GM18909 (cell line): ENCODE measurements at regions not wholly inside any gene's neighbourhood (a gene's known extent, or its start where the extent isn't known, plus 50 kb on each side); places are given as distances from the start of the nearest gene placed in this dataset.
"Not testable (repeated sequence)": the region's sequence is repeated elsewhere in the genome, so short reads cannot be mapped to it uniquely, and the experiment has no call there.

Source experiments
- ATAC-seq: cut with Tn5 transposase; IDR thresholded peaks from one replicate; pipeline ENCODE4 v1.9.1; 2021; ENCODE audit warnings: mild to moderate bottlenecking; ENCODE audit not compliant: unreplicated experiment, poor library complexity

DNA sequence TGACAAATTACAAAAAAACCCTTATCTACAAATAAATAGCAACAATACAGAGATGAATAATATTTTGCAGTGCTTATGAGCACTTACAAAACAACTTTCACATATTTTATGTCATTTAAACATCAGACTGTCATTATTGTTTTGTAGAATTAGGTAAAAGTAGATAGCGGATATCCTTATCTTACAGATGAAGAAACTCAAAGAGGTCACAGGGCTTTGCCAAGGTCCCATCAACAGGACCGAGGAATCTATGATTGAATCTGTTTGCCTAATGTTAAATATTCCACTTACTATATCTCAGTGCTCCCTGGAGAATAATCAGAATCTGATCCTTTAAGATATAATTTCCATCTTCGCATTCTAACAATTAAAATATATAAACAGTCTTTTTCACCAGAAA lies 119.0 kb downstream of the GASK1B start:
- no peak for ATAC-seq

DNA sequence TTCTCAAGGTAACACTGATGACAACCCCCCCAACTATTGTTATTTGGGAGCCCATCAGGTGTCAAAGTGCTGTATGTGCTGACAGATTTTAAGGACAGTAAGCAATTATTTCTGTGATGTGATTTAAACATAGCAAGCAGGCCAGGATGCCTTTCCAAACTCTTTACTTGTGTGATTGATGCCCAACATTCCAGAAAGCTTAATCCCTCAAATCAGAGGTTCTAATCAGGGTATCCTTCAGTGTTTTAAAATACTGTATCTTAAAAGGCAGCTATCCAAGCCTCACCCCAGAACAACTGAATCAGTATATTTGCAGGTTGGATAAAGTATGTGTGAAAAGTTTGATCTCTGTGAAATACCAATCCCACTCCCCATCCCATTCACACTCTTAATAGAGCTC lies 119.7 kb downstream of the GASK1B start:
- no peak for ATAC-seq

DNA sequence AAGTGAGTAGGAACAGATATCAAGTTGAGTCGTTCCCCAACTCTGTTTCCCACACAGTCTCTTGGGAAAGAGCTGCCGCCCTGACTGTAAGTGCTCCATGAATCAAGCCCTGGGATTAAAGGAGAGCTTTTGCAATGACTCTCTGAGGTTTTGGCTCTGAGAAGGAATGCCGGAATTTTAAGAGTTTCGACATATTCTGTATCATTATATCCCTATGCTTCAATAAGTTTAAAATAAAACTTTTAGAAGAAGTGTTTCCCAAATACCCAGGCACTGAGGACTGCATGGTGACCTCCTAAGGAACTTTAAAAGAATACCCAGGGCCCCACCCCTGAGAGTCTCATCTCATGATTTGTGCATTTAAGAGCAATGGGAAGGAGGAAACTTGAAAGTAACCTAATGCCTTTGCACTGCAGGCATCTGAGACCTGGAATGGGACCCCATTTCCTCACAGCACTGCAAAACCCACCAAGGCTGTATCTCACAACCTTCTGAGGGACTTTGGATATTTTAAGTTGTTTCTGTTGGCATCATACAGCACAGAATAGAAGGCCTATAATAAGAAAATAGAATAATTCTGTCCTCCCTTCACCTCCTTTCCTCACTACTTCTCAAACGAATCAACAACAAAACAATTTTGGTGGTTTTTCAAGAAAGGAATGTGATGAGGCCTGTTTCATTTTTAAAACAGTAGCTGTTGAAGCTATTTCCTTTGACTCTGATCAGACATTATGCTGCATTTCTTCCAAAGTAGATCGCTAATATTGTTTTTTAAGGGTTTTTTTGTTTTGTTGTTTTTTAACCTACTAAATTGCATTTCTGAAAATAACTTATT lies 121.2 kb downstream of the GASK1B start:
- no peak for ATAC-seq

- no peak for ATAC-seq
Measured at GRCh38 chr4:158050942-158051341, 121.9 kb downstream of the GASK1B start.

DNA sequence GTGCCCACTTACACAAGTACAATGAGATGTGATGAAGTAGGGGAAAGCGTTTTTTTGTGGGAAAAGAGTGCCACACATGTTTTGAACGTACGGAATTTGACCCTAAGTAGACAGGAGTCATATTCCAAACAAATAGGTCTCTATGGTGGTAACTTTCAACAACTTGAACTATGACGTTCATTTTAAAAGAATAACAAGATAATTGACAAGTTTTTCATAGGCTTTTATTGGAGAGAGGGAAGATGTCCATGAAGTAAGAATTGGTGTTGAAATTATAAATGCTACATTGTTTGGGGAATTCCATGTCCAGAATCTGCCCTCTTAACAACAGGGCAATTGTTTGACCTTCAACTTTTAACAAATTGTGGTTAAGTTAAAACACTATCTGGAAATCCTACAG lies 126.5 kb downstream of the GASK1B start:
- ATAC-seq = no peak

DNA sequence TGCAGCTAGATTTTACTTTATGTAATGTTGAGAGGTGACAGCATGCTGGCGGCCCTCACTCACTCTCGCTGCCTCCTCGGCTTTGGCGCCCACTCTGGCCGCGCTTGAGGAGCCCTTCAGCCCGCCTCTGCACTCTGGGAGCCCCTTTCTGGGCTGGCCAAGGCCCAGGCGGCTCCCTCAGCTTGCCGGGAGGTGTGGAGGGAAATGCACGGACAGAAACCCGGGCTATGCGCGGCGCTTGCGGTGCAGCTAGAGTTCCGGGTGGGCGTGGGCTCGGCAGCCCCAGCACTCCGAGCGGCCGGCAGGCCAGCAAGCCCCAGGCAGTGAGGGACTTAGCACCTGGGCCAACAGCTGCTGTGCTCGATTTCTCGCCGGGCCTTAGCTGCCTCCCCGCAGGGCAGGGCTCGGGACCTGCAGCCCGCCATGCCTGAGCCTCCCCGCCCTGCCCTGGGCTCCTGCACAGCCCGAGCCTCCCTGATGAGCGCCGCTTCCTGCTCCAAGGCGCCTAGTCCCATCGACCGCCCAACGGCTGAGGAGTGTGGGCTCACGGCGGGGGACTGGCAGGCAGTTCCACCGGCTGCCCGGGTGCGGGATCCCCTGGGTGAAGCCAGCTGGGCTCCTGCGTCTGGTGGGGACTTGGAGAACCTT lies 128.7 kb downstream of the GASK1B start:
- no peak for ATAC-seq

- no peak for ATAC-seq
Measured at GRCh38 chr4:158042591-158043030, 130.2 kb downstream of the GASK1B start.

GRCh38 chr4:158038718-158039117 lies 134.1 kb downstream of the GASK1B start:
- no peak for ATAC-seq

GRCh38 chr4:158036998-158037397 lies 135.8 kb downstream of the GASK1B start:
- no peak for ATAC-seq

GRCh38 chr4:158035662-158036195 lies 137.1 kb downstream of the GASK1B start:
- no peak for ATAC-seq

GRCh38 chr4:158033416-158034120 lies 139.3 kb downstream of the GASK1B start:
- ATAC-seq = no peak

- no peak for ATAC-seq
Measured at GRCh38 chr4:158032733-158033415, 140.0 kb downstream of the GASK1B start.

GRCh38 chr4:158028381-158028780 lies 144.4 kb downstream of the GASK1B start:
- ATAC-seq = not testable (repeated sequence)

DNA sequence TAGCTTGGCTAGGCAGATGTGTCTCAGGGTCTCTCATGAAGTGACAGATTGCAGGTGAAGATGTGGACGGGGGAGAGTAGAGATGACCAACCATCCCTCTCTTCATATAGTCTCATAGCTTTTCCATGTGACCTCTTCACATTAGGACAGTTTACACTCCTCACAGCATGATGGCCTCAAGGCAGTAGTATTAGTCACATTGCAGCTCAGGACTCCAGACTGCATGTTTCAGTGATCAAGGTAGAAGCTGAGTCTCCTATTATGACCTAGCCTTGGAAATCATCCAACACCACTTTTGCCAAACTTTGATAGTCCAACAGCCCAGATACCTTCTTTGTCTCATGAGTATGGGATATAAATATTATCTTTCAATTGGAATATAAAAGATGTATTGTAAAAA lies 147.7 kb downstream of the GASK1B start:
- no peak for ATAC-seq

DNA sequence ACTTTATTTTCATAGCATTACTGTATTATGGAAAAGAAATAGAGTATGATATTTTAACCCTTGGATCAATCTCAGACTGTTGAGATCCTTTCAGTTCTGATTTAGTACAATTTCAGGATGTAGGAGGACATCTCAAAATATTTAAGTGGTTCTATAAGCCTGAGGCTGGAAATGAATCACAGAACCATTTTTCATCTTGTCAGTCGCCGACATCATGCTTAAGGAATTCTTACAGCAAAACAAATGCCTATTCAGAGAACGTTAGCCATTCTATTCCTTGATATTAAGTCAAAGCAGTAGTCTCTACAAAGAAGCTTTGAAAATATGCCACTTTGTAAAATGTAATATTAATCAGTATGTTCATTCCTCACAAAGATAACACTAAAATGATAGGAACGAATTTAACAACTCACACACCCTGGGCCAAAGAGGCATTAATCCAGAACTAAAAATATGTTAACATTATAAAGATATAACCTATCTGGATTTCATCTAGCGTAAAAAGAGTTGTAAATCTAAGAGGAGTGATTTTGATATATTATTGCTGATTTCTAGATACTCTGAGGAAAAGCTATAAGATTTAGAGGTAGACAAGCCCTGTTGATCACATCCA lies 152.0 kb downstream of the GASK1B start:
- ATAC-seq = no peak

- no peak for ATAC-seq
Measured at GRCh38 chr4:158020176-158020575, 152.6 kb downstream of the GASK1B start.

- no peak for ATAC-seq
Measured at GRCh38 chr4:158018831-158019230, 154.0 kb downstream of the GASK1B start.

DNA sequence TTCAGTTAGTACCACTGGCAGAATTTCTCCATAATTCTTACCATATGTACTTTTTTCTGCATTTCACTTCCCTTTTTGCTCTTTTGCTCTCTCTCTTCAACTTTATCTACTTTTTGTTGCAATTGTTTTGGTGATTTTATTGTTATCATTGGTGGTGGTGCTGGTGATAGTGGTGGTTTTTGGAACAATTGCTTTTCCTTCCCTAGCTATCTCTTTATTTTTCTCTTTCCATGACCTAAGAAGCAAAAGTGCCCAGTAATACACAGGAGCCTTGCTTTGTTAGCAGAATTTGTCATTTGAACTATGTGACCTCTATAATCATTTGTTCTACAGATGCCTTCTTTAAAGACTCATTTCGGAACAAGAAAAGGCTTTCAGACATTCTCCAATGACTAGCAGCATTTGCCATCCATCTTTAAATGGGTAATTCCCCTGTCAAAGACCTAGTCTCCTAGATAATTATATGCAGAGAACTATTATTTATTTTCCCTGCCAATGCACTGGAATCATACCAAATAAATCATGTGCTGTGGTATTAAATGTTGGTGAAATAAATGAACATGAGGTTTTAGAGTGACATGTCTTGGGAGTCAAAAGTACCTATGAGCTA lies 154.5 kb downstream of the GASK1B start:
- ATAC-seq = no peak

DNA sequence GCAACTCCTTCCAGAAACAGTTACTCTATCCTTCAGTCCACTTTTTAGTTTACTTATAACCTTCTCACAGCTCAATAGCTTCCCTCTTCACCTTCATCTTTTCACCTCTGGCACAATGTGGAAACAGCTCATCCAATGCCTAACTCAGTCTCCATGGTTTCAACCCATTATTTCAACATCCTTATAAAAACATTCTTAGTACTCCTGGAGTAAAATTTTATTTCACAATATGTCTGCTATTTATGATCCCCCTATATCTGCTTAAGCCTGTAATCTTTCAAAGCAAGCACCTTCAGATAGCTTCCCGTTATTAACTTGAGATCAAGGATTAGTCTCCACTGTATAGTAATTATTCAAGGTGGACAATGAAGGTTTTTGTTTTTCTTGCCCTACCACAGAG lies 156.3 kb downstream of the GASK1B start:
- ATAC-seq = no peak

DNA sequence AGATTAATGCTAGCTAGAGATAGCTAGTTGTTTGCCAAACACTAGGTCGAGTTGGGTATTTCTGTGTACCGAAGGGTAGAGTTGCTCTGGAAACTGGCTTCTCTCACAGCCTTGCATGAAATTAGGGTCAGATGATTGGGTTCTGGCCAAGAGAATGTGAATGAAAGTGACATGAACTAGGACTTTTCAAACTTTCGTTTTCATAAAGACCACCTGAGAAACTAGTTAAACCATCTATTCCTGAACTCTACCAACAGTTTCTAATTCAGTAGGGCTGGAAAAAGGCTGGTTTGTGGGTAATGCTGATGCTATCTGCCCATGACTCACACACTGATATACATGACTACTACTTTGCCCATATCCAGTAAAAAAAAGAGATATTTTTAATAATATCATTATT lies 157.6 kb downstream of the GASK1B start:
- ATAC-seq = no peak
